Fibroblast of the aortic adventitia (primary cell): ENCODE measurements at regions not wholly inside any gene's neighbourhood (a gene's known extent, or its start where the extent isn't known, plus 50 kb on each side); places are given as distances from the start of the nearest gene placed in this dataset.
A peak's percentile ranks its signal among the peaks of the same experiment; 100 is the strongest.

Experiments used
- DNase-seq: peaks from one replicate; pipeline ENCODE4 v3.0.0-alpha.2; 2010; ENCODE audit warnings: low read depth
- H3K4me3 ChIP-seq: 2 replicates; pipeline ENCODE4 v1.5.1; 2011; ENCODE audit warnings: low read depth, mild to moderate bottlenecking, control low read depth, low read length, moderate library complexity
- TF ChIP-seq, protein P1 (sequence below): IDR thresholded peaks from 2 replicates; pipeline ENCODE4 v1.5.1; 2011; ENCODE audit warnings: mild to moderate bottlenecking, low read length, control low read depth, inconsistent platforms; ENCODE audit not compliant: insufficient read depth

GRCh38 chr10:55137063-55137462 lies 336.0 kb upstream of the PCDH15 start:
- H3K4me3 ChIP-seq = no peak overlapping the region
- no peak for DNase-seq

DNA sequence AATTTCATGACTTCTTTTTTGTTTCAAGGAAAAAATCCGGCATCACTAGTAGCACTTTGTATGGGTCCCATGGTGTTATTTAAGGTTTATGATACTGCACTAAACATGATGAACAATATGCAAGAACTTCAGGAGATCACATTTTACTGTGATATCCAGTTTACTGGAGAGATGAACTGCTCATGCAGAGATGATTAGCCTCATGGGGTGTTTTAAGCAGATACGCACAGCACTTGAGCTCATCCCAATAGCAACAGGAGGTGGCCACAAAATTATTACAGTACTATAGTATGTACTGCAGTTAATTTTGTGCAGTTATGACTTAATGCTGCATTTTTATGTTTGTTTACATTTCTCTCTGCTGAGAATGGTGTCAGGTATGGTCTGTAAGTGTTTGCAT lies 303.7 kb upstream of the PCDH15 start:
- DNase-seq = no peak
- no peak overlapping the region for H3K4me3 ChIP-seq
- TF ChIP-seq, protein P1, sequence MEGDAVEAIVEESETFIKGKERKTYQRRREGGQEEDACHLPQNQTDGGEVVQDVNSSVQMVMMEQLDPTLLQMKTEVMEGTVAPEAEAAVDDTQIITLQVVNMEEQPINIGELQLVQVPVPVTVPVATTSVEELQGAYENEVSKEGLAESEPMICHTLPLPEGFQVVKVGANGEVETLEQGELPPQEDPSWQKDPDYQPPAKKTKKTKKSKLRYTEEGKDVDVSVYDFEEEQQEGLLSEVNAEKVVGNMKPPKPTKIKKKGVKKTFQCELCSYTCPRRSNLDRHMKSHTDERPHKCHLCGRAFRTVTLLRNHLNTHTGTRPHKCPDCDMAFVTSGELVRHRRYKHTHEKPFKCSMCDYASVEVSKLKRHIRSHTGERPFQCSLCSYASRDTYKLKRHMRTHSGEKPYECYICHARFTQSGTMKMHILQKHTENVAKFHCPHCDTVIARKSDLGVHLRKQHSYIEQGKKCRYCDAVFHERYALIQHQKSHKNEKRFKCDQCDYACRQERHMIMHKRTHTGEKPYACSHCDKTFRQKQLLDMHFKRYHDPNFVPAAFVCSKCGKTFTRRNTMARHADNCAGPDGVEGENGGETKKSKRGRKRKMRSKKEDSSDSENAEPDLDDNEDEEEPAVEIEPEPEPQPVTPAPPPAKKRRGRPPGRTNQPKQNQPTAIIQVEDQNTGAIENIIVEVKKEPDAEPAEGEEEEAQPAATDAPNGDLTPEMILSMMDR = no peak

More at GRCh38 chr10:55137063-55137462, 336.0 kb upstream of the PCDH15 start:
- TF ChIP-seq, protein P1 = no peak

DNA sequence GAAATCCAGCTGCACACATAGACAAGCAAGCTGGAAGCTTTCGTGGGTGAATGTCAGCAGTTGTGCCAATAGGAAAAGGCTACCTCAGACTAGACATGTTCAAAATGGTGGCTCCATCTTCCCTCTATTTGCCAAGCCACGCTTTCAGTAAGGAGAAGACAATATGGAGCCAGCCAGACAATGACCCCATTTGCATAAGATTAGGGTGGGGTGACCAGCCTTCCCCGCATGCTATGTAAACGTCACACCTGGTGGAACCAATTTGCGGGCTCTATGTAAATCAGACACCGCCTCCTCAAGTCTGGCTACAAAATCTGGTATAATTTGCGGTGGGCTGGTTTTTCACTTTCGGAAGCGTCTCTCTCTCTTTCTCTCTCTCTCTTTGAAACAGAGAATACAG lies 297.4 kb upstream of the PCDH15 start:
- TF ChIP-seq, protein P1 = no peak
- no peak for DNase-seq
- H3K4me3 ChIP-seq = no peak overlapping the region

GRCh38 chr10:55091691-55092328 lies 290.8 kb upstream of the PCDH15 start:
- TF ChIP-seq, protein P1 = peak; percentile 69
- peak; percentile 0 for DNase-seq
- no peak overlapping the region for H3K4me3 ChIP-seq

- TF ChIP-seq, protein P1 = no peak
- no peak overlapping the region for H3K4me3 ChIP-seq
- DNase-seq = no peak
Measured at GRCh38 chr10:55078121-55078520, 277.1 kb upstream of the PCDH15 start.

DNA sequence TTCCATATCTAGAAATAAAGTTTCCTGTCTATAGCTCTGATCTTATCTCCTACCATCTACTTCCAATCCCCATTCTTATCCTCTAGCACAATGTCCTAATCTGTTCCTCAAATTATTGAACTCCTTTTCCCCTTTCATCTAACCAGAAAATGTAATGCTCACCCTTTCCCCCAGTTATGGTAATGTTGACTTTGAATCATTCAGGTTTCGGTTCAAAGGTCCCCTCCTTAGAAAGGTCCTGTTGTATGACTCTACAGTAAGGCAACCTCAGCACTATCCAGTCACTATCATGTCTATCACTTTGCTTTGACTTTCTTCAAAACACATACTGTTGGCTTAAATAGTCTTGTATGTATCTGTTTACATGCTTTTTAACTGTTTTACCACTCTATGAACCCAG lies 264.2 kb upstream of the PCDH15 start:
- TF ChIP-seq, protein P1 = no peak
- DNase-seq = no peak

GRCh38 chr10:55063811-55064210 lies 262.8 kb upstream of the PCDH15 start:
- TF ChIP-seq, protein P1 = no peak
- DNase-seq = no peak
- no peak overlapping the region for H3K4me3 ChIP-seq

More for the DNA sequence above, 264.2 kb upstream of the PCDH15 start:
- H3K4me3 ChIP-seq = no peak overlapping the region
